ENCODE measurements at regions not wholly inside any gene's neighbourhood (a gene's known extent, or its start where the extent isn't known, plus 50 kb on each side); places are given as distances from the start of the nearest gene placed in this dataset.

- TF ChIP-seq GABPA (IDR thresholded peaks at IDR 0.05; ENCODE audit: borderline replicate concordance, insufficient read depth, low read length) (no peak), EZH2 (IDR thresholded peaks at IDR 0.05; ENCODE audit: low read depth, low read length, severe bottlenecking) (no peak), POLR2A (IDR thresholded peaks at IDR 0.05; ENCODE audit: control extremely low read depth in 1 of 2, low read depth in 2 of 2, low read length in 2 of 2) (no peak), CBX8 (IDR thresholded peaks at IDR 0.05; ENCODE audit: borderline replicate concordance, low read depth, low read length) (no peak), CTCF (IDR thresholded peaks at IDR 0.05; ENCODE audit: control extremely low read depth in 1 of 3, insufficient read depth in 1 of 3, low read depth in 1 of 3, low read length in 3 of 3) (no peak), BACH1 (IDR thresholded peaks at IDR 0.05; ENCODE audit: low read length) (no peak), CBX5 (IDR thresholded peaks at IDR 0.05; ENCODE audit: low read depth, low read length) (no peak)
Observed at GRCh38 chr7:69177941-69178494, 420.3 kb upstream of the AUTS2 start.

Data from H1 (cell line).